ENCODE measurements at regions not wholly inside any gene's neighbourhood (a gene's known extent, or its start where the extent isn't known, plus 50 kb on each side); places are given as distances from the start of the nearest gene placed in this dataset.
"Not testable (repeated sequence)": the region's sequence is repeated elsewhere in the genome, so short reads cannot be mapped to it uniquely, and the experiment has no call there.

GRCh38 chr16:29160171-29160570 lies 175.3 kb downstream of the LAT start:
- not testable (repeated sequence) for DNase-seq

GRCh38 chr16:29159603-29160002 lies 174.8 kb downstream of the LAT start:
- DNase-seq: not testable (repeated sequence)

- DNase-seq: no peak
- TF ChIP-seq GATA1 (IDR thresholded peaks at IDR 0.05; ENCODE audit: low read depth, low read length) (no peak), POLR2A (IDR thresholded peaks at IDR 0.05; ENCODE audit: low read length) (no peak)
Observed at GRCh38 chr16:29158785-29159184, 173.9 kb downstream of the LAT start.

DNA sequence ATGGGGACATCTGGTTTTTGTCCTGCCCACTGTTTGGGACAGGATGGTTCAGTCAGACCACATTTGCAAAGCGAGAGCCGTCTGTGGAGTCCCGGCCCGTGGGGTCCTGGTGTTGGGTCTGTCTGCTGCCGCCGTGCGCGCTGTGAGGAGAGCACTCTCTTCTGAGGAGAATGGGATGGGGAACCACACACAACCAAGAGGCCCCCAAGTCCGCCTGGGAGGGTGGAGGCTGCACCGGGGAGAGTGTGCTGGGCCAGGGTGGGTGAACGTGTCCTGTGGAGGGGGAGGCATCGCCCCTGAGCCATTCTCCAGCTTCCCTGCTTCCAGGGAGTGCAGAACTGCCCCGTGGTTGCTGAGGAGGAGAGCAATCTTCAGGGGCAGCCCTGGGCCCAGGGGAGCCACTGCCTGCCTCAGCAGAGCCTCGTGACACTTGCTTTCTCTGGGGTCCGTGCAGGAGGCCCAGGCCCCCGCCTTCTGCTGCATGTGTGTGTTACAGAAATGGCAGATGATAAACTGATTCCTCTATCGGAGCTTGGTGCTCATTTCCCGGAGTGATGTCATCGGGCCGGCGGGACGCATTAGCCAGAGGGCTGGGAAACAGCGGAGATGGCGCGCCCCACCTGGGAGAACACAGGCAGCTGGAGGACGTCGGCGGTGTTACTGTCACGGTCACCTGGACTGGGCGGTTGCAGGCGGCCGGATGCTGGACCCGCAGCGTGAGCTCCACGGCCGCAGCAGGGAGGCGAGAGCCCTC lies 173.4 kb downstream of the LAT start:
- DNase-seq: not testable (repeated sequence)

GRCh38 chr16:29157051-29157923 lies 172.4 kb downstream of the LAT start:
- not testable (repeated sequence) for DNase-seq

DNA sequence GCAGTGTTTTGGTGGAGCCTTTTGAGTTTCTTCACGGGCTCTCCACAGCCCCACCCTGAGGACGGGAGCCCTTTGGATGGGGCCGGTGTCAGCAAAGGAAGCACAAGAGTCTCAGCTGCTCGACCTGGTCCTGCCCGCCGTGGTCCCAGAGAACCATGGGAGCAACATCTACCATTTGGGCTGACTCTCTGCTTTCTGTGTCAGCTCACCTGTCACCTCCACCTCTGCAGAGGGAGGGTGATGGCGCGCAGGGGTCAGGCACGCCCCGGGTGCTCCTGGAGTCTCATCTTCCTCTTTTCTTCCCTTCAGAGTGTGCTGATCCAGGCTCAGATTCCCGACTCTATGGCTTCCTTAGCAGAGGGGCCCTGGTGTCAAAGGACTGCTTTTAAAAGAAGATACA lies 171.7 kb downstream of the LAT start:
- no peak for DNase-seq
- TF ChIP-seq POLR2A (IDR thresholded peaks at IDR 0.05; ENCODE audit: low read length) (no peak), GATA1 (IDR thresholded peaks at IDR 0.05; ENCODE audit: low read depth, low read length) (no peak)

DNA sequence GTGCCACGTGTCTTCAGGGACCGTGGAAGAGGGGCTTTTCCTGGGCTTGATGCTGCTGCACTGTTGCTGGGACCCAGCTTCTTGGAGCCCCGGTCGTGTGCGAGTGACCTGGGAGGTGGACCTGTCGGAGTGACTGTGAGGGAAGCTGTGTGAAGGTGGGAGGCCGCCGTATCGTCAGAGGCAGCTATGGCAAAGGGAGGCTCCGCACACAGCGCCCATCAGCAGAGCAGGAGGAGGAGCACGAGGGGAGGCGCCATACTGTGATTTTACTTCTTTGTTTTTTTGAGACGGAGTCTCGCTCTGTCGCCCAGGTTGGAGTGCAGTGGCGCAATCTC lies 171.0 kb downstream of the LAT start:
- not testable (repeated sequence) for DNase-seq

DNA sequence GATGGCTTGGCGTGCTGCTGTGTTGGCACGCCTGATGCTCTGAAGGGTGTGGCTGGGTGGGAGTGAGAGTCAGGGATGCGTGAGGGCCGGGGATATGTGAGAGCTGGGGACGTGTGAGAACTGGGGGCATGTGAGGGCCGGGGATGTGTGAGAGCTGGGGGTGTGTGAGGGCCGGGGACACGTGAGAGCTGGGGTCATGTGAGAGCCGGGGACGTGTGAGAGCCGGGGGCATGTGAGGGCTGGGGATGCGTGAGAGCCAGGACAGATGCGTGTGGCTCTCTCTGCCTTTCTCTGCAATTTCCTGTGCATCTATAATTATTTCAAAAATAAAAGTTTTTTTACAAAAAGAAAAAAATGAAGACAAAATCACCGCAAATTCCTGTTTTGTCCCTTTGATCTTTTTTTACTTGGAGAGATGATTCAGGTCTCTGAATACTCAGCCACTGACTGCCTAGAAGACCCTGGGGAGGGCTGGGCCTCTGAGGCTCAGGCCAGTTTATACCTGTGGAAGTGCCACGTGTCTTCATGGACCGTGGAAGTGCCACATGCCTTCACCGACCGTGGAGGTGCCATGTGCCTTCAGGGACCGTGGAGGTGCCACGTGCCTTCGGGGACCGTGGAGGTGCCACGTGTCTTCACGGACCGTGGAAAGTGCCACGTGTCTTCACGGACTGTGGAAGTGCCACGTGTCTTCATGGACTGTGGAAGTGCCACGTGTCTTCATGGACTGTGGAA lies 170.4 kb downstream of the LAT start:
- not testable (repeated sequence) for DNase-seq

DNA sequence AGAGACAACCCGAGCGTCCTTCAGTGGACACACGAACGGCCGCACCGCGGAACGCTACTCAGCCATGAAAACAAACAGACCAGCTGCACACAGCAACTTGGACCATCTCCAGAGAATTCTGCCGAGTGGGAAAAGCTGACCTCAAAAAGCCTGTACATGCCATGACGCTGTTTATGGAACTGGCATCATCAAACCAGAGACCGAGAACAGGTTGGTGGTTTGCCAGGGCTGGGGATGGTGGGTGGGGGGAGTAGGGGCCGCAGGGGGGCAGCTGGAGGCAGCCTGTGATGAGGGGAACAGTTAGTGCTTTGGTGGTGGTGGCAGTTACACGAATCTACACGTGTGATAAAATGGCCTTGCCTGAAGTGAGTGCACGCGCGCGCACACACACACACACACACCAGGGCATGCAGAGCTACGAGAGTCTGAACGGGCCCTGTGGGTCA lies 169.8 kb downstream of the LAT start:
- TF ChIP-seq POLR2A (IDR thresholded peaks at IDR 0.05; ENCODE audit: low read length): no peak
- no peak for TF ChIP-seq GATA1 (IDR thresholded peaks at IDR 0.05; ENCODE audit: low read depth, low read length)
- DNase-seq: no peak

GRCh38 chr16:29154088-29154487 lies 169.2 kb downstream of the LAT start:
- no peak for DNase-seq
- TF ChIP-seq GATA1 (IDR thresholded peaks at IDR 0.05; ENCODE audit: low read depth, low read length) (no peak), POLR2A (IDR thresholded peaks at IDR 0.05; ENCODE audit: low read length) (no peak)

DNA sequence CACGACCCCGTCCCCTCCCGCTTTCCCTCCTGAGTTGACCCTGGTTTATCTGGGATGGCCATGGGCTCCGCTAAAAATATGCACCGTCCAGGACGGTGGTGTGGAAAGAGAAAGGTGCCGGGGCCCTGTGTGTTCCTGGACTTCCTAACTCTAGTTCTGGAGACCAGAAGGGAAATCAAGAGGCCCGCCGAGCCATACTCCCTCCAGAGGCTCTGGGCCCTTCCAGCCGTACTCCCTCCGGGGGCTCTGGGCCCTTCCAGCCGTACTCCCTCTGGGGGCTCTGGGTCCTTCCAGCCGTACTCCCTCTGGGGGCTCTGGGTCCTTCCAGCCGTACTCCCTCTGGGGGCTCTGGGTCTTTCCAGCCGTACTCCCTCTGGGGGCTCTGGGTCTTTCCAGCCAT lies 168.5 kb downstream of the LAT start:
- not testable (repeated sequence) for DNase-seq

DNA sequence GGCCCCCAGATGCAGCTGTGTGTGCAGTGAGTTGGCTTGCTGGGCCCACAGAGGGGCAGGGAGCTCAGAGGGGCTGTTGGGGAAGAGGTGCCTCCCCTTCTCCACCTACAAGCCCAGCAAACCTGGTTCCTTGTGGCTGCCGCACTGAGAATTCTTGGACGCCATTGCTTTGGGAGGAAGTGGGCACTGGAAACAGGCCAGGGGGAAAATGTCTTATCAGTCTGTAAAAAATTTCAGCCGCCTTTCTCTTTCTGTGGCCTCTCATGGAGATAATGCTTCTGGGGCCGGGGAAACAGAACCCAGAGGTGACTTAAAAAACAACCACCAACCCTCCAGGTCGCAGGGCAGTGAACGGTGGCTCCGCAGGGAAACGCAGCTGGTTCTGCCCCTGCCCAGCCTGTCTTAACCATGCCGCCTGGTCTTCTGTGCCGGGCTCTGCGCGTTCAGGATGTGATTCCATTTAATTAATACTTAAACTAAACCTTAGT lies 167.7 kb downstream of the LAT start:
- peak; percentile 32 to 67 for DNase-seq

- no peak for TF ChIP-seq POLR2A (IDR thresholded peaks at IDR 0.05; ENCODE audit: low read length)
- no peak for DNase-seq
Observed at GRCh38 chr16:29151317-29151716, 166.5 kb downstream of the LAT start.

DNA sequence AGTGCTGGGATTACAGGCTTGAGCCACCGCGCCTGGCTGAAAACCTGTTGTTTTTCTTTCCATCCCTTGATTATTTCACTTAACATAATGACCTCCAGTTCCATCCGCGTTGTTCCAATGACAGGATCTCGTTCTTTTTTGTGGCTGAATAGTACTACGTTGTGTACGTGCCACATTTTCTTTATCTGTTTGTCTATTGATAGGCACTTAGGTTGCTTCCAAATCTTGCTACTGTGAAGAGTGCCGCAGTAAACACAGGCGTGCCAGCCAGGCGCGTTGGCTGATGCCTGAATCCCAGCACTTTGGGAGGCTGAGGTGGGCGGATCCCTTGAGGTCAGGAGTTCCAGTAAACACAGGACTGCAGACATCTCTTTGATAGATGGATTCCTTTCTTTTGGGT lies 165.1 kb downstream of the LAT start:
- not testable (repeated sequence) for DNase-seq

GRCh38 chr16:29148867-29149272 lies 164.0 kb downstream of the LAT start:
- DNase-seq: no peak
- TF ChIP-seq GATA1 (IDR thresholded peaks at IDR 0.05; ENCODE audit: low read depth, low read length) (no peak), POLR2A (IDR thresholded peaks at IDR 0.05; ENCODE audit: low read length) (no peak)
